GM12891 (cell line): ENCODE measurements at regions not wholly inside any gene's neighbourhood (a gene's known extent, or its start where the extent isn't known, plus 50 kb on each side); places are given as distances from the start of the nearest gene placed in this dataset.

Experiments used
- POLR2A ChIP-seq: IDR thresholded peaks from 2 replicates; pipeline ENCODE4 v1.6.1; 2011; ENCODE audit warnings: low read depth, low read length, control low read depth
- POLR2AphosphoS5 ChIP-seq: IDR thresholded peaks from 2 replicates; pipeline ENCODE4 v1.6.1; 2011; ENCODE audit warnings: low read depth, low read length, control low read depth

GRCh38 chr7:106163257-106163656, 51.1 kb upstream of the SYPL1 start:
- no peak for TF ChIP-seq POLR2A
- no peak for TF ChIP-seq POLR2AphosphoS5
